ENCODE measurements at regions not wholly inside any gene's neighbourhood (a gene's known extent, or its start where the extent isn't known, plus 50 kb on each side); places are given as distances from the start of the nearest gene placed in this dataset.
"Not testable (repeated sequence)": the region's sequence is repeated elsewhere in the genome, so short reads cannot be mapped to it uniquely, and the experiment has no call there.

GRCh38 chr16:17571499-17572093, 100.8 kb upstream of the XYLT1 start:
- DNase-seq: no peak

- DNase-seq: no peak
These were observed 97.5 kb upstream of the XYLT1 start for GRCh38 chr16:17568239-17568638.

DNA sequence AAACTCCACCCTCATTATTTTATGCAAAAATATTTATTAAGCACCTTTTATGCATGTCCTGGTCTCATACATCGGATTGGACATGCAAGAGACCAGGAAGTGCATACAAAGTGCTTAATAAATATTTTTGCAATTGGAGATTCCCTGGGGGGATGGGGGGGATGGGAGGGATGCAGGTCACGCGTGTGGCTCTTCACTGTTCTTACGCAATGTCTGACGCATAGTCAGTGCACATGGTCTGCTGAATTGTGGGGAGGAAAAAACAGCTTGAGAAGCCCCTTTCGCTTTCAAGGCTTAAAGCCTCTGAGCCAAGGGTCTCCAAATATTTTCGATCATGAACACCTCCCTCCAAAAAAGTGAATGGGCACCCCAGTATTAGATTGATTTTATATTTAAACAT, 96.7 kb upstream of the XYLT1 start:
- DNase-seq: no peak

GRCh38 chr16:17566656-17567450, 96.1 kb upstream of the XYLT1 start:
- DNase-seq: no peak

- no peak for DNase-seq
These were observed 95.3 kb upstream of the XYLT1 start for GRCh38 chr16:17566075-17566474.

- no peak for DNase-seq
These were observed 94.8 kb upstream of the XYLT1 start for GRCh38 chr16:17565605-17566004.

- DNase-seq: no peak
These were observed 94.1 kb upstream of the XYLT1 start for GRCh38 chr16:17564856-17565255.

DNA sequence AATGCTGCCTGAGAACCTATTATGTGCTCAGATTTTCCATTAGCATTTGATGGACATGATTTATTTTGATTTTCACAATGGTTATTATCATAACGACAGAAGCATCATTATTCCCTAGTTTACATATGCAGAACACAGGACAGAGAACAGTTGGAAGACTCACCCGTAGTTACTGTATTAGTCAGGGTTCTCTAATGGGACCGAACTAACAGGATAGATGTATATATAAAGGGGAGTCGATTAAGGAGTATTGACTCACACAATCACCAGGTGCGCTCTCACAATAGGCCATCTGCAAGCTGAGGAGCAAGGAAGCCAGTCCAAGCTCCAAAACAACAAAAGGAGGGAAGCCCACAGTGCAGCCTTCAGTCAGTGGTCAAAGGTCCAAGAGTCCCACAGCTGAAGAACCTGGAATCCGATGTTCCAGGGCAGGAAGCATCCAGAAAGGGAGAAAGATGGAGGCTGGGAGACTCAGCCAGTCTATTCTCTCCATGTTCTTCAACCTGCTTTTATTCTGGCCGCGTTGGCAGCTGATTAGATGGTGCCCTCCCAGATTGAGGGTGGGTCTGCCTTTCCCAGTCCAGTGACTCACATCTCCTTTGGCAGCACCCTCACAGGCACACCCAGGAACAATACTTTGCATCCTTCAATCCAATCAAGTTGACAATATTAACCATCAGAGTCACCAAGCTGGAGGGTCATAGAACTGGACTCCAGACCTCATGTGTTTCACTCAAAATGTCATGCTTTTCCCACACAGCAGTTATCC, 92.7 kb upstream of the XYLT1 start:
- DNase-seq: no peak

- no peak for DNase-seq
These were observed 90.3 kb upstream of the XYLT1 start for GRCh38 chr16:17561056-17561455.

GRCh38 chr16:17560548-17560947, 89.8 kb upstream of the XYLT1 start:
- no peak for DNase-seq

GRCh38 chr16:17559394-17559793, 88.6 kb upstream of the XYLT1 start:
- no peak for DNase-seq

DNA sequence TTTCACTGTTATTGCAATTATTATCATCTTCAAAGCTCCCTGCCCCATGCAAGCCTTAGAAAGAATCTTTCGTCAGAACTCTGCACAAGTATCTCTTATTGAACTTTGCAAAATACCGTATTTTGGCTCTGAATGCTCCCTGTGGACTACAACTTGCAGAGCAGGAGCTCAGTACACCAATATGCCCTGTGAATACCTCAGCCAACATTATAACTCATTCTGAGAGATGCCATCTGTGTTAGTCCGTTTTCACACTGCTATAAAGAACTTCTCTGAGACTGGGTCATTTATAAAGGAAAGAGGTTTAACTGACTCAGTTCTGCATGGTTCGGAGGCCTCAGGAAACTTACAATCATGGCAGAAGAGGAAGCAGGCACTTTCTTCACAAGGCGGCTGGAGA, 87.2 kb upstream of the XYLT1 start:
- no peak for DNase-seq

- DNase-seq: no peak
These were observed 86.7 kb upstream of the XYLT1 start for GRCh38 chr16:17557480-17557879.

DNA sequence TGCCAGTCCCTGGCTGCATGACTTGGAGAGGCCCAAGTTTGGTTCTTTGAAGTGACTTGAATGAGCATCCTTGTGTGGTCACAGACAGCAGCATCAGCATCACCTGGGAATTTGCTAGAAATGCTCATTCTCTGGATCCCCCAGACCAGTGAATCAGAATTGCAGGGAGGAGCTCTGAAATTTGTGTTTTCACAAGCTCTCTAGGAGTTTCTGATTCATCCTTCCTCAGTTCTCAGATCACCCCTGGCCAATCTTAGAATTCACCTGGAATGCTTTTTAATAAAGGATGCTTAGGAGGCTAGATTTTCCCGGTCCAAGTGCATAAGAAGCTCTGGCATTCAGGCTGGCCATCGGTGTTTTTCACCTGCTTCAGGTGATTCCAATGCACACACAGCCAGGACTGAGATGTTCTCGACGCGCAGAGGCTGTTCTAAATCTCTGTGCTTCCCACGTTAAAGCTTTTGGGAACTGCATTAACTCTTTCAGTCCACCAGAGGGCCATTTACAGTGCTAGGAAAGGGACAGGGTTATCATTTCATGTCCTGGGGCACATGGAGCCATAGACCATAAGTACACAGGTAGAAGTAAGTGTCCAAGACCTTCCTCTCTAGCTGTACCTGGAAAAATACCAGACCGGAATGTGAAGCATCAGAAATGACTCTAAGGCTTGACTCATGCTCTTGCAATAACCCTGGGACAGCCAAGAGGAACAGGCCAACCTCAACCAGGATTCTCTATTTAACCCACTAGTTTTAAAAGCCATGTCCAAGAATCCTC, 85.7 kb upstream of the XYLT1 start:
- peak; percentile 11 for DNase-seq

GRCh38 chr16:17555176-17555575, 84.4 kb upstream of the XYLT1 start:
- no peak for DNase-seq

DNA sequence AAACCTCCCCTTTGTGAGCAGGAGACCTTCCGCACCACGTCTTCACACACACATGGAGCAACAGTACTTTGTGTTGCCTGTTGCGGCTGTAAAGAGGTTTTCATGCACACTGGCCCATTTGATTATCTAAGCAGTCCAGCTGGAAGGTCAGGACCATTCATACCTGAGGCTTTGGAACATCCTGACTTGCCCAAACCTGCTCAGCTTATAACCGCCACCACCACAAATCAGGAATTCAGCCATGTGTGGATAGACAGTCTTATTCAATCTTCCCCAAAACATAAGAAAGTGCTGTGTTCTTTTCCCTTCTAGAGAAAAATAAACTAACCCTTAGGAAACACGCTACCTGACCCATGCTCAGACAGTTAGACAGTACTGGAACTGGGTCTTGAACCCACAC, 81.6 kb upstream of the XYLT1 start:
- no peak for DNase-seq

GRCh38 chr16:17551682-17552081, 80.9 kb upstream of the XYLT1 start:
- DNase-seq: not testable (repeated sequence)

DNA sequence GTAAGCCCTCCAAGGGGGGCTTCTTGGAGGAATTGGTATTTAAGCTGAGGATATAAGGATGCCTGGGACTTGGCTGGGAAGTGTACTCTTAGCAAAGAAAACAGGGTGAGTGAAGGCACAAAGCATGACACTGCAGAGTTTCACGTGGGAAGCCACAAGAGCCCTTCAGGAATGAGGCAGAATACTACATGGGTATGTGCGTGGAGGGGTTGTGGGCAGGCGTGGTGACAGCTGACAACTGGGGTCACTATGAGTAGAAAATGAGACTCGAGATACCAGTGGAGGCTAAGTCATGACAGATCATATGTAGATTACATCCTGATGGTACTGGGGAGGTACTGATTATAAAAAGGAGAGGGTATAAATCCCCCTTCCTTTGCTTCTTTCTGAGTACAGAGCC, 78.1 kb upstream of the XYLT1 start:
- DNase-seq: no peak

GRCh38 chr16:17544785-17545184, 74.0 kb upstream of the XYLT1 start:
- no peak for DNase-seq

DNA sequence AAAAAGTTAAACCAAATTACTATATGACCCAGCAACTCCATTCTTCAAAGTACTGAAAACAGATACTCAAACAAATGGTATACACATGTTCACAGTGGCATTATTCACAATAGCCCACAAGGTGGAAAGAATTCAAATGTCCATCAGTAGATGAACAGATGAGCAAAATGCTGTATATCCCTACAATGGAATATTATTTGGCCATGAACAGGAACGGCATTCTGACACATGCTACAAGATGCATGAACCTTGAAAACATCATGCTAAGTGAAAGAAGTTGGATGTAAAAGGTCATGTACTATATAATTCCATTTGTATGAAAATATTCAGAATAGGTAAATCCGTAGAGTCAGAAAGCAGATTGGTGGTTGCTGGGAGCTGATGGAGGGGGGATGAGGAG, 73.5 kb upstream of the XYLT1 start:
- DNase-seq: no peak

DNA sequence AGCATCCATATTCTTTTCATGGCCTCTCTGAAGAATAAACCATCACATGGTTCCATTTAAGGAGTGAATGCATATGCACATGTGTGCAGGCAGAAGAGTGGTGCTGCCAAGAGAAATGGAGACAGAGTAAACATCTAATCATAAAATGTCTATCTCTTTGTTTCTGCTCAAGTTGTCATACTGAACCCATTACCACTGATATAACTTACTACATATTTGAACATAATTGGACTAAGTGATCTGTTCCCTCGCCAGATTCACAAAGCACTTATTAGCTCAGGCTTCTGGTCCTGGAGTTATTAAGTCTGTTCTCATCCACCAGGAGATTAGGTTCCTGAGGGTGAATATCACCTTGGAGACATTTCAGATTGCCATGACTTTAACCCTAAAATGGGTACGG, 72.3 kb upstream of the XYLT1 start:
- DNase-seq: no peak

GRCh38 chr16:17541324-17541723, 70.6 kb upstream of the XYLT1 start:
- no peak for DNase-seq

GRCh38 chr16:17538927-17539326, 68.2 kb upstream of the XYLT1 start:
- no peak for DNase-seq
